ENCODE measurements at regions not wholly inside any gene's neighbourhood (a gene's known extent, or its start where the extent isn't known, plus 50 kb on each side); places are given as distances from the start of the nearest gene placed in this dataset.

DNA sequence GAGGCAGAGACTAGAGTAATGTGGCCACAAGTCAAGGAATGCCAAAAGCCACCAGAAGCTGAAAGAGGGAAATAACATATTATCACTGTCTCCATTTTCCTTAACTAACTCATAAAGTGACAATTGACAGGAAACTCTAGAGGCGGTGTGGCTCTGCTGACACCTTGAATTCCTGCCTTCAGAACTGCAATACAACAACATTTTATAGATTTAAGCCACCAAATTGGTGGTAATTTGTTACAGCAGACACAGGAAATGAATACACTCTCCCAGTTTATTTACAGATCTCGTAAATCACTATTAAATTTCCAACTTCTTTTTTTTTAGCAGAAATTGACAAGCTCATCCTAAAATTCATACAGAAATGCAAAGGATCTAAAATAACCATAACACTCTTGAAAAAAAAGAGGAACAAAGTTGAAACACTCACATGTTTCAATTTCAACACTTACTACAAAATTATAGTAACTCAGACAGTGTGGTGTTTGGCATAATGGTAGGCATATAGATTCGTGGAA is 449.9 kb downstream of the OTOL1 start:
- TF ChIP-seq CTCF (IDR thresholded peaks at IDR 0.05; ENCODE audit: insufficient read depth, low read length, severe bottlenecking), result no peak
- FAIRE-seq (no peak), DNase-seq (ENCODE audit: low read depth) (no peak)
- no peaks in the 10 kb centered on the region for H3K36me3 ChIP-seq (ENCODE audit: control insufficient read depth, insufficient read depth, low read length)
- H3K4me3 ChIP-seq (ENCODE audit: low read depth, low read length), result no peak overlapping the region
- H3K27me3 ChIP-seq (ENCODE audit: control insufficient read depth, insufficient read depth, low read length), result no peaks in the 10 kb centered on the region

- no peak for TF ChIP-seq CTCF (IDR thresholded peaks at IDR 0.05; ENCODE audit: insufficient read depth, low read length, severe bottlenecking)
- H3K27me3 ChIP-seq (ENCODE audit: control insufficient read depth, insufficient read depth, low read length), result no peaks in the 10 kb centered on the region
- DNase-seq (ENCODE audit: low read depth) (no peak), FAIRE-seq (no peak)
- no peaks in the 10 kb centered on the region for H3K36me3 ChIP-seq (ENCODE audit: control insufficient read depth, insufficient read depth, low read length)
- no peak overlapping the region for H3K4me3 ChIP-seq (ENCODE audit: low read depth, low read length)
These were observed 453.8 kb downstream of the OTOL1 start for GRCh38 chr3:161950318-161950868.

- H3K36me3 ChIP-seq (ENCODE audit: control insufficient read depth, insufficient read depth, low read length), result no peaks in the 10 kb centered on the region
- no peak for DNase-seq (ENCODE audit: low read depth)
- FAIRE-seq, result no peak
These were observed 460.9 kb downstream of the OTOL1 start for GRCh38 chr3:161957467-161957866.

GRCh38 chr3:161964857-161965256 is 468.2 kb downstream of the OTOL1 start:
- Histone ChIP-seq H3K36me3 (ENCODE audit: control insufficient read depth, insufficient read depth, low read length) (no peaks in the 10 kb centered on the region), H3K27me3 (ENCODE audit: control insufficient read depth, insufficient read depth, low read length) (no peaks in the 10 kb centered on the region), H3K4me3 (ENCODE audit: low read depth, low read length) (no peak overlapping the region)
- no peak for TF ChIP-seq CTCF (IDR thresholded peaks at IDR 0.05; ENCODE audit: insufficient read depth, low read length, severe bottlenecking)
- no peak for FAIRE-seq
- DNase-seq (ENCODE audit: low read depth), result no peak

More at GRCh38 chr3:161957467-161957866, 460.9 kb downstream of the OTOL1 start:
- no peak overlapping the region for H3K4me3 ChIP-seq (ENCODE audit: low read depth, low read length)
- no peaks in the 10 kb centered on the region for H3K27me3 ChIP-seq (ENCODE audit: control insufficient read depth, insufficient read depth, low read length)
- no peak for TF ChIP-seq CTCF (IDR thresholded peaks at IDR 0.05; ENCODE audit: insufficient read depth, low read length, severe bottlenecking)

- no peaks in the 10 kb centered on the region for H3K36me3 ChIP-seq (ENCODE audit: control insufficient read depth, insufficient read depth, low read length)
- DNase-seq (ENCODE audit: low read depth), result no peak
- no peak for FAIRE-seq
These were observed 473.3 kb downstream of the OTOL1 start for GRCh38 chr3:161969867-161970266.

More at GRCh38 chr3:161969867-161970266, 473.3 kb downstream of the OTOL1 start:
- H3K27me3 ChIP-seq (ENCODE audit: control insufficient read depth, insufficient read depth, low read length), result no peaks in the 10 kb centered on the region
- no peak overlapping the region for H3K4me3 ChIP-seq (ENCODE audit: low read depth, low read length)
- TF ChIP-seq CTCF (IDR thresholded peaks at IDR 0.05; ENCODE audit: insufficient read depth, low read length, severe bottlenecking), result no peak
